ENCODE measurements at regions not wholly inside any gene's neighbourhood (a gene's known extent, or its start where the extent isn't known, plus 50 kb on each side); places are given as distances from the start of the nearest gene placed in this dataset.

DNA sequence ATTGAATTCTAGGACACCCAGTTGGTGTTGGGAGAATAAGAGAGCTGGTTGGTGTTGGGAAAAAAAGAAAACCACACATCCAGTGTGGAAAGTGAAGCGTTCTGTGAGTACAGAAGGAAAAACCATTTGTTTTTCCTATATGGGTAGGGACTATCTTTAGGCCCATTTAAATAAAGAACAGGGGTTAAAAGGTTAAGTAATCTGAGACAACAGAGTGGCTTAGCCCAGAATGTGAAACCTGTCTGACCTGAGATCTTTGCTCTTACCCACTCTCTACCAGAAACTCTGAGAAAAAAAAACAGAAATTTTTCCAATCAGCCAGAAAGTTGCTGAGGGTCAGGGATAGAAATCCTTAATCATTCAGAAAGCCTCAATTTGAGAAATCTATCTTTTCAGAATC, 59.8 kb upstream of the LRRC55 start:
- no peaks in the 10 kb centered on the region for H4K20me1 ChIP-seq
- no peaks in the 10 kb centered on the region for H3K36me3 ChIP-seq
- no peak overlapping the region for H3K4me2 ChIP-seq
- no peak for TF ChIP-seq Cebpa-rat (IDR thresholded peaks at IDR 0.05)
- H3K9ac ChIP-seq, result no peak overlapping the region
- H3K27ac ChIP-seq, result no peak overlapping the region
- peaks cover 0 to 11% (median 4%) of the 10 kb centered on the region in 10 experiments; a peak in 9 of 20 replicates for H3K4me1 ChIP-seq
- H3K27me3 ChIP-seq, result peaks cover 0 to 77% (median 0%) of the 10 kb centered on the region in 11 experiments; a peak in 6 of 22 replicates
- H3K4me3 ChIP-seq, result no peak overlapping the region
- peaks cover 0 to 8% (median 3%) of the 10 kb centered on the region in 11 experiments; a peak in 7 of 22 replicates for H3K9me3 ChIP-seq (replicated peaks in 1 of 11)

DNA sequence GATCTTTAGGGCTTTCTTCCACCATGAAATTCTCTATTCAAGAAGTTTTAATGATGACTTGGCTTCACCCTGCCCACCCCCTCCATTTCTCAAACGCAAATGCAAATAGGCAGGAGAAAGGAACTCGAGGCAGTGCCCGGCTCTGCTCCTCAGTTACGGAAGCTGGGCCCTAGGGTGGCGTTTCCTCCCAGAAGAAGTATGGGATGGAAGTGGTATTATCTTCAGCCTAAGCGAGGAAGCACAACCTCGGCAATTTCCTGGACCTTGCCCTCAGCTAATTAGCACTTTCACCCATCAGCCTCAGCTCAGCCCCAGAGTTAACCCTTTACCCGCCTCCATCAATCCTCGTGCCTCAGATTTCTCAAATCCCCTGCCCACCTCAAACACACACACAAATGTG, 58.2 kb upstream of the LRRC55 start:
- Histone ChIP-seq H4K20me1 (no peaks in the 10 kb centered on the region), H3K36me3 (no peaks in the 10 kb centered on the region), H3K27ac (no peak overlapping the region), H3K9me3 (replicated peaks in 1 of 11) (no peaks in the 10 kb centered on the region), H3K9ac (no peak overlapping the region), H3K4me3 (no peak overlapping the region), H3K27me3 (peaks cover 0 to 93% (median 0%) of the 10 kb centered on the region in 11 experiments; a peak in 6 of 22 replicates), H3K4me2 (no peak overlapping the region), H3K4me1 (peaks cover 0 to 11% (median 4%) of the 10 kb centered on the region in 10 experiments; a peak in 9 of 20 replicates)
- TF ChIP-seq Cebpa-rat (IDR thresholded peaks at IDR 0.05), result no peak

GRCh38 chr11:57124505-57124904, 57.2 kb upstream of the LRRC55 start:
- H3K27me3 ChIP-seq, result peaks cover 0 to 96% (median 0%) of the 10 kb centered on the region in 11 experiments; a peak in 6 of 22 replicates
- H3K27ac ChIP-seq, result no peak overlapping the region
- no peaks in the 10 kb centered on the region for H3K36me3 ChIP-seq
- no peak overlapping the region for H3K4me3 ChIP-seq
- no peaks in the 10 kb centered on the region for H3K9me3 ChIP-seq (replicated peaks in 1 of 11)
- peaks cover 0 to 11% (median 4%) of the 10 kb centered on the region in 10 experiments; a peak in 9 of 20 replicates for H3K4me1 ChIP-seq
- no peak for TF ChIP-seq Cebpa-rat (IDR thresholded peaks at IDR 0.05)
- H4K20me1 ChIP-seq, result no peaks in the 10 kb centered on the region
- peak overlapping the region in 8 of 11 experiments; percentile 4 to 32 (median 14); a peak in 10 of 22 replicates for H3K4me2 ChIP-seq
- no peak overlapping the region for H3K9ac ChIP-seq

DNA sequence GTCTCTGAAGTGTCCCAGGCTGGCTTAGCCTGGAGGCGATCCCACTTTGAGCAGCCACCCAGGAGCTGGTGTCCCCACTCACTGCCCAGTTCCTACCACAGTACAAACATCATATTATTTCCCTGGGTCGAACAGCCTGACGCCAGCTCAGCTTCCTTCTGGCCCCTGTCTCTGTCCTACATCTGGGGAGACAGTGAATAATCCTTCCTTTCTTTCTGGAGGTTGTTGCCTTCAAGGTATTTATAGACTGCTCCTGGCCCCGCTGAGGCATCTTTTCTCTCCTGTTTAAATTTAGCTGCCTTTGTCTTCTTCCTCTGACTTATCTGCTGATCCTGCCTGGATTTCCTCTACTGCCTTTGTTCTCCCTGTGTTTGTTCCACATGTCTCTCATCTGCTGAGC, 56.8 kb upstream of the LRRC55 start:
- H3K36me3 ChIP-seq, result no peaks in the 10 kb centered on the region
- TF ChIP-seq Cebpa-rat (IDR thresholded peaks at IDR 0.05), result no peak
- peak overlapping the region in 7 of 11 experiments; percentile 4 to 31 (median 13); a peak in 10 of 22 replicates for H3K4me2 ChIP-seq
- no peak overlapping the region for H3K27ac ChIP-seq
- H3K27me3 ChIP-seq, result peaks cover 0 to 96% (median 0%) of the 10 kb centered on the region in 11 experiments; a peak in 6 of 22 replicates
- H3K4me1 ChIP-seq, result peaks cover 0 to 11% (median 4%) of the 10 kb centered on the region in 10 experiments; a peak in 9 of 20 replicates
- H4K20me1 ChIP-seq, result no peaks in the 10 kb centered on the region
- no peaks in the 10 kb centered on the region for H3K9me3 ChIP-seq (replicated peaks in 1 of 11)
- H3K4me3 ChIP-seq, result no peak overlapping the region
- H3K9ac ChIP-seq, result no peak overlapping the region

- Histone ChIP-seq H3K36me3 (no peaks in the 10 kb centered on the region), H3K4me1 (peaks cover 0 to 11% (median 4%) of the 10 kb centered on the region in 10 experiments; a peak in 9 of 20 replicates), H3K27ac (no peak overlapping the region), H3K4me2 (no peak overlapping the region), H3K27me3 (peaks cover 0 to 96% (median 0%) of the 10 kb centered on the region in 11 experiments; a peak in 7 of 22 replicates), H3K9me3 (replicated peaks in 1 of 11) (no peaks in the 10 kb centered on the region), H3K4me3 (no peak overlapping the region), H3K9ac (no peak overlapping the region), H4K20me1 (0 out of 22 replicates have a peak, but pooled peaks cover 0 to 8% (median 0%) of the 10 kb centered on the region in 11 experiments)
- TF ChIP-seq Cebpa-rat (IDR thresholded peaks at IDR 0.05), result no peak
These were observed 54.9 kb upstream of the LRRC55 start for GRCh38 chr11:57126766-57127400.

DNA sequence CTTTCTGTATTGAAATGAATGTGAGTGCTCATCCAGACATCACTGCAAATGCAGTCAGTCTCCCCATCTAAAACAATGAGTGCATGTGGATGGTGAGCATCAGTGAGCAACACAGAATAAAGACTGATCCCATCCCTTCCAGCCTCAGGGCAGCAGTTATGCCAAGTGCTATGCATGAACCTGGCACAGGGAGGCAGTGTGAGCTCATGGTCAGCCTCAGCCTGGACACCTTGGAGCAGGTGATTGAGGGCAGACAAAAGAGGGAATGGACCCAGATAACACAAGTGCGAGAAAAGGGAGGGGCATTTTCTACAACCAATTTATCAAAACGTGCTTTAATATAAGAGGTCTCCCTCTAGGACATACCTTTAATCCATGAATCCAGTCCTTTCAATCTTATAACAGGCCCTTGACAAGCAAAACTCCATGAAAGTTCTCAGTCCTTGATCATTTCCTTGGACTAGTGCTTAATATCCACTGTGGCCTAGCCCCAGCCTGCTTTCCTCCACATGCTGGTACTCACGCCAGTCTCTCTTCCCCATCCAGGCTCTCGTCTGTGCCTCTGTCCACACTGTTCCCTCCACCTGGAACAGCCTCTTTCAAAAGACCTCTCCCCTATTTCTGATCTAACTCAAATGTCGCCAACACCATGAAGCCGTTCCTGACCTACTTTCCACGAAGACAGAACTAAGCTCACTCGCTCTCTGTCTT, 50.5 kb upstream of the LRRC55 start:
- no peak overlapping the region for H3K27ac ChIP-seq
- no peaks in the 10 kb centered on the region for H3K9me3 ChIP-seq (replicated peaks in 1 of 11)
- H3K4me3 ChIP-seq, result no peak overlapping the region
- no peak overlapping the region for H3K4me2 ChIP-seq
- no peak for TF ChIP-seq Cebpa-rat (IDR thresholded peaks at IDR 0.05)
- no peaks in the 10 kb centered on the region for H3K4me1 ChIP-seq
- no peaks in the 10 kb centered on the region for H3K36me3 ChIP-seq
- H3K27me3 ChIP-seq, result peaks cover 0 to 96% (median 0%) of the 10 kb centered on the region in 11 experiments; a peak in 7 of 22 replicates
- no peak overlapping the region for H3K9ac ChIP-seq
- peaks cover 0 to 8% (median 0%) of the 10 kb centered on the region in 11 experiments; a peak in 1 of 22 replicates for H4K20me1 ChIP-seq

Measured in BLaER1 treated with 17β-estradiol and CSF1 and Interleukin-3, amounts not matched to agents 10 nM and 100 nM (cell line).